ENCODE measurements at regions not wholly inside any gene's neighbourhood (a gene's known extent, or its start where the extent isn't known, plus 50 kb on each side); places are given as distances from the start of the nearest gene placed in this dataset.
A peak's percentile ranks its signal among the peaks of the same experiment; 100 is the strongest.

GRCh38 chr15:77544162-77544561 is 88.5 kb downstream of the LINGO1 start:
- intact Hi-C loops (cut with DNase I): loop anchor here (5.0 kb wide), 7 partner anchors 47 to 602 kb away; no protein-coding TSS in a partner anchor
- Histone ChIP-seq H3K9me3 (ENCODE audit: control insufficient read depth, low read length) (no peaks in the 10 kb centered on the region), H3K36me3 (ENCODE audit: control insufficient read depth in 1 of 2, insufficient read depth in 2 of 2, low read length in 1 of 2) (no peaks in the 10 kb centered on the region), H3K27me3 (ENCODE audit: control insufficient read depth in 1 of 2, insufficient read depth in 2 of 2, low read length in 1 of 2) (no peaks in the 10 kb centered on the region), H3K4me3 (ENCODE audit: low read length in 2 of 2) (no peak overlapping the region), H3K4me1 (ENCODE audit: control insufficient read depth in 1 of 2, insufficient read depth in 2 of 2, low read length in 2 of 2) (no peaks in the 10 kb centered on the region), H3K27ac (ENCODE audit: low read depth in 1 of 2, low read length in 2 of 2) (no peak overlapping the region)
- DNase-seq (no peak), ATAC-seq (ENCODE audit: low FRiP score) (no peak)
- 73 to 76% methylated on average over 8 of the region's 8 CpGs for WGBS, 2 donors

GRCh38 chr15:77543159-77543882 is 89.4 kb downstream of the LINGO1 start:
- no peaks in the 10 kb centered on the region for H3K4me1 ChIP-seq (ENCODE audit: control insufficient read depth in 1 of 2, insufficient read depth in 2 of 2, low read length in 2 of 2)
- H3K27me3 ChIP-seq (ENCODE audit: control insufficient read depth in 1 of 2, insufficient read depth in 2 of 2, low read length in 1 of 2): no peaks in the 10 kb centered on the region
- H3K4me3 ChIP-seq (ENCODE audit: low read length in 2 of 2): no peak overlapping the region
- no peaks in the 10 kb centered on the region for H3K36me3 ChIP-seq (ENCODE audit: control insufficient read depth in 1 of 2, insufficient read depth in 2 of 2, low read length in 1 of 2)
- H3K27ac ChIP-seq (ENCODE audit: low read depth in 1 of 2, low read length in 2 of 2): no peak overlapping the region
- WGBS, 2 donors: 6 to 7% methylated on average over 29 to 32 of the region's 32 CpGs
- DNase-seq (peak; percentile 91 to 95), ATAC-seq (ENCODE audit: low FRiP score) (peak; percentile 93)
- intact Hi-C loops (cut with DNase I): loop anchor here (2.0 to 5.0 kb wide), 9 partner anchors 46 to 601 kb away; no protein-coding TSS in a partner anchor
- H3K9me3 ChIP-seq (ENCODE audit: control insufficient read depth, low read length): no peaks in the 10 kb centered on the region

GRCh38 chr15:77542491-77543001 is 90.2 kb downstream of the LINGO1 start:
- Histone ChIP-seq H3K36me3 (ENCODE audit: control insufficient read depth in 1 of 2, insufficient read depth in 2 of 2, low read length in 1 of 2) (no peaks in the 10 kb centered on the region), H3K27ac (ENCODE audit: low read depth in 1 of 2, low read length in 2 of 2) (no peak overlapping the region), H3K27me3 (ENCODE audit: control insufficient read depth in 1 of 2, insufficient read depth in 2 of 2, low read length in 1 of 2) (no peaks in the 10 kb centered on the region), H3K9me3 (ENCODE audit: control insufficient read depth, low read length) (no peaks in the 10 kb centered on the region), H3K4me3 (ENCODE audit: low read length in 2 of 2) (no peak overlapping the region), H3K4me1 (ENCODE audit: control insufficient read depth in 1 of 2, insufficient read depth in 2 of 2, low read length in 2 of 2) (no peaks in the 10 kb centered on the region)
- intact Hi-C loops (cut with DNase I): loop anchor here (2.0 to 5.0 kb wide), 9 partner anchors 45 to 600 kb away; no protein-coding TSS in a partner anchor
- peak; percentile 36 to 68 for DNase-seq
- ATAC-seq (ENCODE audit: low FRiP score): no peak
- WGBS, 2 donors: 91 to 92% methylated on average over 16 of the region's 16 CpGs

GRCh38 chr15:77541421-77542181 is 91.1 kb downstream of the LINGO1 start:
- no peak for ATAC-seq (ENCODE audit: low FRiP score)
- no peak overlapping the region for H3K27ac ChIP-seq (ENCODE audit: low read depth in 1 of 2, low read length in 2 of 2)
- peak in 1 of 2 donors; percentile 54 for DNase-seq
- H3K36me3 ChIP-seq (ENCODE audit: control insufficient read depth in 1 of 2, insufficient read depth in 2 of 2, low read length in 1 of 2): no peaks in the 10 kb centered on the region
- WGBS, 2 donors: 52 to 72% methylated on average over 13 of the region's 13 CpGs
- no peaks in the 10 kb centered on the region for H3K27me3 ChIP-seq (ENCODE audit: control insufficient read depth in 1 of 2, insufficient read depth in 2 of 2, low read length in 1 of 2)
- no peak overlapping the region for H3K4me3 ChIP-seq (ENCODE audit: low read length in 2 of 2)
- no peaks in the 10 kb centered on the region for H3K4me1 ChIP-seq (ENCODE audit: control insufficient read depth in 1 of 2, insufficient read depth in 2 of 2, low read length in 2 of 2)
- intact Hi-C loops (cut with DNase I): loop anchor here (2.0 to 5.0 kb wide), 9 partner anchors 44 to 599 kb away; no protein-coding TSS in a partner anchor
- no peaks in the 10 kb centered on the region for H3K9me3 ChIP-seq (ENCODE audit: control insufficient read depth, low read length)

- ATAC-seq (ENCODE audit: low FRiP score) (no peak), DNase-seq (no peak)
- 88 to 94% methylated on average over 13 of the region's 13 CpGs for WGBS, 2 donors
- Histone ChIP-seq H3K4me3 (ENCODE audit: low read length in 2 of 2) (no peak overlapping the region), H3K4me1 (ENCODE audit: control insufficient read depth in 1 of 2, insufficient read depth in 2 of 2, low read length in 2 of 2) (no peaks in the 10 kb centered on the region), H3K36me3 (ENCODE audit: control insufficient read depth in 1 of 2, insufficient read depth in 2 of 2, low read length in 1 of 2) (no peaks in the 10 kb centered on the region), H3K27ac (ENCODE audit: low read depth in 1 of 2, low read length in 2 of 2) (no peak overlapping the region), H3K27me3 (ENCODE audit: control insufficient read depth in 1 of 2, insufficient read depth in 2 of 2, low read length in 1 of 2) (no peaks in the 10 kb centered on the region), H3K9me3 (ENCODE audit: control insufficient read depth, low read length) (no peaks in the 10 kb centered on the region)
- intact Hi-C loops (cut with DNase I): loop anchor here (5.0 kb wide), 7 partner anchors 43 to 598 kb away; no protein-coding TSS in a partner anchor
Measured at GRCh38 chr15:77540312-77541060, 92.2 kb downstream of the LINGO1 start.

- H3K4me3 ChIP-seq (ENCODE audit: low read length in 2 of 2): no peak overlapping the region
- H3K36me3 ChIP-seq (ENCODE audit: control insufficient read depth in 1 of 2, insufficient read depth in 2 of 2, low read length in 1 of 2): no peaks in the 10 kb centered on the region
- no peak overlapping the region for H3K27ac ChIP-seq (ENCODE audit: low read depth in 1 of 2, low read length in 2 of 2)
- no peaks in the 10 kb centered on the region for H3K27me3 ChIP-seq (ENCODE audit: control insufficient read depth in 1 of 2, insufficient read depth in 2 of 2, low read length in 1 of 2)
- no peaks in the 10 kb centered on the region for H3K9me3 ChIP-seq (ENCODE audit: control insufficient read depth, low read length)
- DNase-seq (no peak), ATAC-seq (ENCODE audit: low FRiP score) (no peak)
- 58 to 60% methylated on average over 5 of the region's 5 CpGs for WGBS, 2 donors
- intact Hi-C loops (cut with DNase I): no loop called here
- H3K4me1 ChIP-seq (ENCODE audit: control insufficient read depth in 1 of 2, insufficient read depth in 2 of 2, low read length in 2 of 2): no peaks in the 10 kb centered on the region
Measured at GRCh38 chr15:77538793-77539497, 93.8 kb downstream of the LINGO1 start.

- H3K27me3 ChIP-seq (ENCODE audit: control insufficient read depth in 1 of 2, insufficient read depth in 2 of 2, low read length in 1 of 2): no peaks in the 10 kb centered on the region
- peak in 1 of 2 donors; percentile 62 for DNase-seq
- 73 to 74% methylated on average over 7 of the region's 7 CpGs for WGBS, 2 donors
- H3K36me3 ChIP-seq (ENCODE audit: control insufficient read depth in 1 of 2, insufficient read depth in 2 of 2, low read length in 1 of 2): no peaks in the 10 kb centered on the region
- intact Hi-C loops (cut with DNase I): no loop called here
- no peaks in the 10 kb centered on the region for H3K4me1 ChIP-seq (ENCODE audit: control insufficient read depth in 1 of 2, insufficient read depth in 2 of 2, low read length in 2 of 2)
- no peak overlapping the region for H3K27ac ChIP-seq (ENCODE audit: low read depth in 1 of 2, low read length in 2 of 2)
- no peak overlapping the region for H3K4me3 ChIP-seq (ENCODE audit: low read length in 2 of 2)
- no peak for ATAC-seq (ENCODE audit: low FRiP score)
- H3K9me3 ChIP-seq (ENCODE audit: control insufficient read depth, low read length): no peaks in the 10 kb centered on the region
Measured at GRCh38 chr15:77538027-77538451, 94.7 kb downstream of the LINGO1 start.

- H3K36me3 ChIP-seq (ENCODE audit: control insufficient read depth in 1 of 2, insufficient read depth in 2 of 2, low read length in 1 of 2): no peaks in the 10 kb centered on the region
- DNase-seq (no peak), ATAC-seq (ENCODE audit: low FRiP score) (no peak)
- H3K4me1 ChIP-seq (ENCODE audit: control insufficient read depth in 1 of 2, insufficient read depth in 2 of 2, low read length in 2 of 2): no peaks in the 10 kb centered on the region
- 98 to 100% methylated on average over 1 of the region's 1 CpG for WGBS, 2 donors
- no peak overlapping the region for H3K4me3 ChIP-seq (ENCODE audit: low read length in 2 of 2)
- H3K9me3 ChIP-seq (ENCODE audit: control insufficient read depth, low read length): no peaks in the 10 kb centered on the region
- no peak overlapping the region for H3K27ac ChIP-seq (ENCODE audit: low read depth in 1 of 2, low read length in 2 of 2)
- intact Hi-C loops (cut with DNase I): no loop called here
- no peaks in the 10 kb centered on the region for H3K27me3 ChIP-seq (ENCODE audit: control insufficient read depth in 1 of 2, insufficient read depth in 2 of 2, low read length in 1 of 2)
Measured at GRCh38 chr15:77537006-77537405, 95.7 kb downstream of the LINGO1 start.
